Esophagus squamous epithelium (tissue), 4 donors: ENCODE measurements at regions not wholly inside any gene's neighbourhood (a gene's known extent, or its start where the extent isn't known, plus 50 kb on each side); places are given as distances from the start of the nearest gene placed in this dataset.

Experiments used
- POLR2A ChIP-seq, 4 donors: fragments of 450-650 bp; IDR thresholded peaks; one replicate each; pipeline ENCODE4 v1.6.1; 2017; ENCODE audit warnings: antibody characterized with exemption in 4 of 4, mild to moderate bottlenecking in 4 of 4, moderate library complexity in 3 of 4
- TF ChIP-seq, protein P1 (sequence below), 6 experiments: fragments of 450-650 bp in 4 of 6; fragments of 200-600 bp in 2 of 6; sonication (generic) in 2 of 6; IDR thresholded peaks; one replicate each; pipeline ENCODE4 v1.5.1; 2016 to 2019; ENCODE audit warnings: antibody characterized with exemption in 6 of 6, mild to moderate bottlenecking in 4 of 6, moderate library complexity in 4 of 6

DNA sequence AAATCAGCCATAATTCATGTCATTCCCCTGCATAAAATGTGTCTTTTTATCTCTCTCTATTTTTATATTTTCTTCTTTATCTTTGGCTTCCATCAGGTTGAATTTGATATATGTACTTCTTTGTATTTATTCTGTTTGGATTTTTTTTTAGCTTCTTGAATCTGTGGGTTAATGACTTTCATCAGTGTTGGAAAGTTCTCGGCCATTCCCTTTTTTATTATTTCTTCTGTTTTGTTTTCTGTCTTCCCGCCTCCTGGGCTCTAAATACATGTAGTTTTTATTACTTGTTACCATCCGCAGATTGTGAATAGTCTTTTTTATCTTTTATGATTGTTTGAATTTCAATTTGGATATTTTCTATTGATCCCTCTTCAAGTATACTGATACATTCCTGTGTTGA lies 637.5 kb downstream of the NPHP4 start:
- no peak for TF ChIP-seq POLR2A (IDR thresholded peaks at IDR 0.05)
- TF ChIP-seq, protein P1, sequence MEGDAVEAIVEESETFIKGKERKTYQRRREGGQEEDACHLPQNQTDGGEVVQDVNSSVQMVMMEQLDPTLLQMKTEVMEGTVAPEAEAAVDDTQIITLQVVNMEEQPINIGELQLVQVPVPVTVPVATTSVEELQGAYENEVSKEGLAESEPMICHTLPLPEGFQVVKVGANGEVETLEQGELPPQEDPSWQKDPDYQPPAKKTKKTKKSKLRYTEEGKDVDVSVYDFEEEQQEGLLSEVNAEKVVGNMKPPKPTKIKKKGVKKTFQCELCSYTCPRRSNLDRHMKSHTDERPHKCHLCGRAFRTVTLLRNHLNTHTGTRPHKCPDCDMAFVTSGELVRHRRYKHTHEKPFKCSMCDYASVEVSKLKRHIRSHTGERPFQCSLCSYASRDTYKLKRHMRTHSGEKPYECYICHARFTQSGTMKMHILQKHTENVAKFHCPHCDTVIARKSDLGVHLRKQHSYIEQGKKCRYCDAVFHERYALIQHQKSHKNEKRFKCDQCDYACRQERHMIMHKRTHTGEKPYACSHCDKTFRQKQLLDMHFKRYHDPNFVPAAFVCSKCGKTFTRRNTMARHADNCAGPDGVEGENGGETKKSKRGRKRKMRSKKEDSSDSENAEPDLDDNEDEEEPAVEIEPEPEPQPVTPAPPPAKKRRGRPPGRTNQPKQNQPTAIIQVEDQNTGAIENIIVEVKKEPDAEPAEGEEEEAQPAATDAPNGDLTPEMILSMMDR (IDR thresholded peaks at IDR 0.05) = no peak
